ENCODE measurements at regions not wholly inside any gene's neighbourhood (a gene's known extent, or its start where the extent isn't known, plus 50 kb on each side); places are given as distances from the start of the nearest gene placed in this dataset.

DNA sequence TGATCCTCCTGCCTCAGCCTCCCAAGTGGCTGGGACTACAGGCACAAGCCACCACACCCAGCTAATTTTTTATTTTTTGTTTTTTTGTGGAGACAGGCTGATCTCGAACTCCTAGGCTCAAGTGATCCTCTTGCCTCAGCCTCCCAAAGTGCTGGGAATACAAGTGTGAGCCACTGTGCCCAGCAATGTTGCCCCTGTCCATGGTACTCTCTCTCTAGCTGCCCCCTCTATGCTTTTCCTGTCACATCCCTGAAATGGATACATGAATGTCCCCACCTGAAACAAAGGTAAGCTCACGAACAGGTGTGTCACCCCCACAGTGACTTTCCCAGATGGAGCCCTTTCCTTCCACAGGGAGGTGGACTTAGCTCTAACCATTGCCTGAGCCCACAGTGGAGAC lies 141.1 kb upstream of the MGMT start:
- H3K27me3 ChIP-seq (ENCODE audit: control insufficient read depth, low read length), result no peaks in the 10 kb centered on the region
- no peaks in the 10 kb centered on the region for H3F3A ChIP-seq (ENCODE audit: control insufficient read depth, insufficient read depth)
- no peaks in the 10 kb centered on the region for H3K79me2 ChIP-seq (ENCODE audit: control insufficient read depth, low read length)
- H3K4me3 ChIP-seq (ENCODE audit: low read length), result no peak overlapping the region
- TF ChIP-seq CTCF (IDR thresholded peaks at IDR 0.05; ENCODE audit: low read depth, low read length, poor library complexity, severe bottlenecking) (no peak), EZH2phosphoT487 (IDR thresholded peaks at IDR 0.05; ENCODE audit: borderline replicate concordance, low read length) (no peak)
- H3K27ac ChIP-seq (ENCODE audit: low read depth, low read length), result no peak overlapping the region
- H3K36me3 ChIP-seq (ENCODE audit: control insufficient read depth, low read length), result no peaks in the 10 kb centered on the region
- no peaks in the 10 kb centered on the region for H3K9me3 ChIP-seq (ENCODE audit: control insufficient read depth, insufficient read depth, low read length)
- no peaks in the 10 kb centered on the region for H3K9me2 ChIP-seq (replicated peaks; ENCODE audit: control insufficient read depth, low read length)
- H3K4me1 ChIP-seq (ENCODE audit: control insufficient read depth, low read length), result no peaks in the 10 kb centered on the region
- no peaks in the 10 kb centered on the region for H4K20me1 ChIP-seq (ENCODE audit: control insufficient read depth, insufficient read depth, low read depth, low read length)
- no peak overlapping the region for H3K4me2 ChIP-seq (ENCODE audit: low read length)

DNA sequence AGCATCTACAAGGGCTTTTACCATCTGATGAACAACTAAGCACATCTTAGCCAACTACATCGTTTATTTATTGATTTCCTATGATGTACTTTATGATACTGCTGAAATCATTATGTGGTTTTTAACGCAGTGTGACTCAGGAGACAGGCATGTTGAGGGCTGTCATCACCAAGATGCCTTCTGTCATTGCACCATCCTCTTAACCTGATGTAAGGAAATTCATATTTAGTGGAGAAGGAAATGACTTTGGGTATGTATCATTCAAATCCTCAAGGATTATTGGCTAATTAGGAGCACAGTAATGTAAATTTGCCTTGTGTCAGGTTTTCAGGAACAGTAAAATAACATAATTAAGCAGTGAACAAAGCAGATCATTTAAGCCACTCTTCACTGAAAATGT lies 138.5 kb upstream of the MGMT start:
- Histone ChIP-seq H3K36me3 (ENCODE audit: control insufficient read depth, low read length) (no peaks in the 10 kb centered on the region), H3K4me2 (ENCODE audit: low read length) (no peak overlapping the region), H3K4me1 (ENCODE audit: control insufficient read depth, low read length) (no peaks in the 10 kb centered on the region; the same call in 1 of the 2 replicates), H3K9me3 (ENCODE audit: control insufficient read depth, insufficient read depth, low read length) (no peaks in the 10 kb centered on the region), H3K79me2 (ENCODE audit: control insufficient read depth, low read length) (no peaks in the 10 kb centered on the region), H3K9me2 (replicated peaks; ENCODE audit: control insufficient read depth, low read length) (no peaks in the 10 kb centered on the region), H3K4me3 (ENCODE audit: low read length) (no peak overlapping the region), H3K27me3 (ENCODE audit: control insufficient read depth, low read length) (no peaks in the 10 kb centered on the region), H4K20me1 (ENCODE audit: control insufficient read depth, insufficient read depth, low read depth, low read length) (no peaks in the 10 kb centered on the region), H3F3A (ENCODE audit: control insufficient read depth, insufficient read depth) (no peaks in the 10 kb centered on the region), H3K27ac (ENCODE audit: low read depth, low read length) (no peak overlapping the region)
- no peak for TF ChIP-seq EZH2phosphoT487 (IDR thresholded peaks at IDR 0.05; ENCODE audit: borderline replicate concordance, low read length)
- TF ChIP-seq CTCF (IDR thresholded peaks at IDR 0.05; ENCODE audit: low read depth, low read length, poor library complexity, severe bottlenecking), result no peak

- H3K79me2 ChIP-seq (ENCODE audit: control insufficient read depth, low read length), result no peaks in the 10 kb centered on the region
- no peaks in the 10 kb centered on the region for H3K9me2 ChIP-seq (replicated peaks; ENCODE audit: control insufficient read depth, low read length)
- no peaks in the 10 kb centered on the region for H3K27me3 ChIP-seq (ENCODE audit: control insufficient read depth, low read length)
- H3F3A ChIP-seq (ENCODE audit: control insufficient read depth, insufficient read depth), result no peaks in the 10 kb centered on the region
- no peak overlapping the region for H3K27ac ChIP-seq (ENCODE audit: low read depth, low read length)
- H3K4me1 ChIP-seq (ENCODE audit: control insufficient read depth, low read length), result no peaks in the 10 kb centered on the region; the same call in 1 of the 2 replicates
- TF ChIP-seq CTCF (IDR thresholded peaks at IDR 0.05; ENCODE audit: low read depth, low read length, poor library complexity, severe bottlenecking), result no peak
- no peak for TF ChIP-seq EZH2phosphoT487 (IDR thresholded peaks at IDR 0.05; ENCODE audit: borderline replicate concordance, low read length)
- H3K9me3 ChIP-seq (ENCODE audit: control insufficient read depth, insufficient read depth, low read length), result no peaks in the 10 kb centered on the region
- H4K20me1 ChIP-seq (ENCODE audit: control insufficient read depth, insufficient read depth, low read depth, low read length), result no peaks in the 10 kb centered on the region
- no peaks in the 10 kb centered on the region for H3K36me3 ChIP-seq (ENCODE audit: control insufficient read depth, low read length)
- H3K4me3 ChIP-seq (ENCODE audit: low read length), result no peak overlapping the region
- no peak overlapping the region for H3K4me2 ChIP-seq (ENCODE audit: low read length)
Observed at GRCh38 chr10:129329385-129330055, 137.5 kb upstream of the MGMT start.

Measured in DOHH2 (cell line).